CD4-positive, CD25-positive, alpha-beta regulatory T cell (primary cell): ENCODE measurements at regions not wholly inside any gene's neighbourhood (a gene's known extent, or its start where the extent isn't known, plus 50 kb on each side); places are given as distances from the start of the nearest gene placed in this dataset.

ENCODE experiments used
- ATAC-seq, 2 donors: fragments of 150-1000 bp; cut with Tn5 transposase; one replicate each; pipeline ENCODE4 v1.10.0; 2021; ENCODE audit warnings: low read depth in 2 of 2, moderate number of reproducible peaks in 2 of 2, moderate library complexity in 1 of 2
- DNase-seq, 3 donors: peaks; one replicate each; pipeline versions ENCODE4 v3.0.0 to v3.0.0-alpha.2; 2012 to 2022; ENCODE audit warnings: mixed read lengths in 1 of 3
- H3K27ac ChIP-seq: one replicate; pipeline ENCODE4 v1.7.0; 2013; ENCODE audit warnings: mild to moderate bottlenecking, low read length; ENCODE audit not compliant: insufficient read depth, poor library complexity, severe bottlenecking
- H3K27me3 ChIP-seq: one replicate; pipeline ENCODE4 v1.7.0; 2013; ENCODE audit warnings: low read length; ENCODE audit not compliant: control insufficient read depth, insufficient read depth
- H3K36me3 ChIP-seq: one replicate; pipeline ENCODE4 v1.7.0; 2013; ENCODE audit warnings: mild to moderate bottlenecking, low read length, moderate library complexity; ENCODE audit not compliant: control insufficient read depth, insufficient read depth
- H3K4me1 ChIP-seq: 2 replicates; pipeline ENCODE4 v1.7.0; 2013; ENCODE audit warnings: mild to moderate bottlenecking, low read length; ENCODE audit not compliant: insufficient read depth, control insufficient read depth, poor library complexity, severe bottlenecking
- H3K4me3 ChIP-seq: one replicate; pipeline ENCODE4 v1.7.0; 2013; ENCODE audit warnings: low read depth, mild to moderate bottlenecking, low read length, moderate library complexity
- H3K9me3 ChIP-seq, 2 experiments: 1 replicate in 1 of 2; 2 replicates in 1 of 2; pipeline ENCODE4 v1.7.0; 2013; ENCODE audit warnings: low read length in 2 of 2, mild to moderate bottlenecking in 1 of 2, moderate library complexity in 1 of 2; ENCODE audit not compliant: control insufficient read depth in 2 of 2
- H3K27ac Mint-ChIP-seq, 3 donors: one replicate each; pipeline ENCODE4 v1.8.0; 2020 to 2022; ENCODE audit warnings: mild to moderate bottlenecking in 3 of 3, mixed read lengths in 3 of 3, moderate library complexity in 2 of 3
- H3K27me3 Mint-ChIP-seq: one replicate; pipeline ENCODE4 v1.8.0; 2022; ENCODE audit warnings: mild to moderate bottlenecking, mixed read lengths
- H3K36me3 Mint-ChIP-seq: one replicate; pipeline ENCODE4 v1.8.0; 2020; ENCODE audit warnings: mixed read lengths
- H3K4me1 Mint-ChIP-seq, 4 donors: one replicate each; pipeline ENCODE4 v1.8.0; 2020 to 2022; ENCODE audit warnings: mixed read lengths in 4 of 4, mild to moderate bottlenecking in 1 of 4
- H3K4me3 Mint-ChIP-seq, 4 donors: one replicate each; pipeline ENCODE4 v1.8.0; 2020 to 2022; ENCODE audit warnings: mild to moderate bottlenecking in 4 of 4, mixed read lengths in 4 of 4, moderate library complexity in 3 of 4
- H3K9me3 Mint-ChIP-seq, 7 donors: one replicate each; pipeline ENCODE4 v1.8.0; 2020 to 2022; ENCODE audit warnings: mixed read lengths in 7 of 7, mild to moderate bottlenecking in 3 of 7, moderate library complexity in 2 of 7

DNA sequence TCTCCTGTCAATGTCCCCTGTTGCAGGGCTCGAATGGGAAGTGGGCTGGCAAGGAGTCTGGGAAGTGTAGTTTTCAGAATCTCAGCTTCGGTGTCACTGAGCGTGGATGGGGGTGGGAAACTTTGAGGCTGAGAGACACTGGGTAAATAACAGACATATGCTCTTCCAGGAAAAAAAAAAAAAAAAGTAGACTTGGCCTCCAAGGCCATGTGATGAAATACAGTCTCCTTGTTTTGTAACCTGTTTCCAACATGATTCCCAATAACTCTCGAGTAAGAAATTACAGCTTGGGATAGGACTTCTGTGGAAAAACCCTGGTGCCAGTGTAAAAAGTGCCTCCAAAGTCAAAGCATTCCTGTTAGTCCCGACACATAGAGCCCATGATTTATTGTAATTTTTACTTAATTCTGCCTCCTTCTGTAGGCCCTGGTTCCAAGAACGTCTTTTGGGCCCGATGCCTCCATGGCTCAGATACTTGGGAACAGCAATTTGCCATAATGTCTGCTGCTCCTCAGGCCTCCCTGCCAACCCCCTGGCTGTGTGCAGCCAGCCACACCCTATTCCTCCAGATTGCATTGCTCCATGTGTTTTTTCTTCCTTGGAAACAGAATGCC is 119.5 kb upstream of the TNC start:
- ATAC-seq (no peak), DNase-seq (no peak)
- no peaks in the 10 kb centered on the region for H3K27me3 Mint-ChIP-seq
- H3K4me1 Mint-ChIP-seq = no peaks in the 10 kb centered on the region
- Histone ChIP-seq H3K4me1 (no peaks in the 10 kb centered on the region), H3K4me3 (no peak overlapping the region), H3K27me3 (no peaks in the 10 kb centered on the region), H3K36me3 (no peaks in the 10 kb centered on the region), H3K27ac (no peak overlapping the region), H3K9me3 (no peaks in the 10 kb centered on the region)
- no peak overlapping the region for H3K4me3 Mint-ChIP-seq
- peaks cover 0 to 2% (median 0%) of the 10 kb centered on the region in 7 donors for H3K9me3 Mint-ChIP-seq
- no peak overlapping the region for H3K27ac Mint-ChIP-seq
- no peaks in the 10 kb centered on the region for H3K36me3 Mint-ChIP-seq

- no peaks in the 10 kb centered on the region for H3K4me1 ChIP-seq
- no peak for DNase-seq
- no peaks in the 10 kb centered on the region for H3K27me3 Mint-ChIP-seq
- H3K4me1 Mint-ChIP-seq = no peaks in the 10 kb centered on the region
- H3K27ac ChIP-seq = no peak overlapping the region
- peaks cover 0 to 2% (median 0%) of the 10 kb centered on the region in 7 donors for H3K9me3 Mint-ChIP-seq
- H3K27me3 ChIP-seq = no peaks in the 10 kb centered on the region
- H3K9me3 ChIP-seq = no peaks in the 10 kb centered on the region
- H3K4me3 Mint-ChIP-seq = no peak overlapping the region
- H3K36me3 ChIP-seq = no peaks in the 10 kb centered on the region
- no peak overlapping the region for H3K27ac Mint-ChIP-seq
- H3K36me3 Mint-ChIP-seq = no peaks in the 10 kb centered on the region
- ATAC-seq = no peak
- H3K4me3 ChIP-seq = no peak overlapping the region
Observed at GRCh38 chr9:115240676-115241075, 122.7 kb upstream of the TNC start.

- DNase-seq = no peak
- no peaks in the 10 kb centered on the region for H3K36me3 Mint-ChIP-seq
- no peak overlapping the region for H3K27ac ChIP-seq
- no peaks in the 10 kb centered on the region for H3K9me3 ChIP-seq
- ATAC-seq = no peak
- no peaks in the 10 kb centered on the region for H3K4me1 ChIP-seq
- no peaks in the 10 kb centered on the region for H3K4me1 Mint-ChIP-seq
- H3K4me3 ChIP-seq = no peak overlapping the region
- no peaks in the 10 kb centered on the region for H3K27me3 ChIP-seq
- H3K27ac Mint-ChIP-seq = no peak overlapping the region
- peaks cover 0 to 2% (median 0%) of the 10 kb centered on the region in 7 donors for H3K9me3 Mint-ChIP-seq
- no peak overlapping the region for H3K4me3 Mint-ChIP-seq
- H3K36me3 ChIP-seq = no peaks in the 10 kb centered on the region
- no peaks in the 10 kb centered on the region for H3K27me3 Mint-ChIP-seq
Observed at GRCh38 chr9:115241641-115242040, 123.7 kb upstream of the TNC start.

DNA sequence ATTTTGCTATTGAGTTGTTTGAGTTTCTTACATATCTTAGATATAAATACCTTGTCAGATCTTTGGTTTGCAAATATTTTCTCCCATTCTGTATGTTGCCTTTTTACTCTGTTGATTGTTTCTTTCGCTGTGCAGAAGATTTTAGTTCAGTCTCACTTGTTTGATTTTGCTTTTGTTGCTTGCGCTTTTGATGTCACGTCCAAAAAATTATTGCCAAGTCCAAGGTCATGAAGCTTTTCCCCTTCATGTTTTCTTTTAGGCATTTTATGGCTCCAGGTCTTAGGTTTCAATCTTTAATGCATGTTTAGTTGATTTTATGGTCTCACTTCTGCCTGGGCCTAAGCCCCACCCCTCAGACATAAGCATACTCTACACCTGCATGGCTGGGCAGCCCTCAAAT is 131.5 kb upstream of the TNC start:
- Mint-ChIP-seq H3K9me3 (peaks cover 0 to 3% (median 0%) of the 10 kb centered on the region in 7 donors), H3K36me3 (no peaks in the 10 kb centered on the region), H3K4me1 (no peaks in the 10 kb centered on the region), H3K4me3 (no peak overlapping the region), H3K27ac (no peak overlapping the region), H3K27me3 (peaks cover 5% of the 10 kb centered on the region)
- DNase-seq (no peak), ATAC-seq (no peak)
- Histone ChIP-seq H3K27me3 (no peaks in the 10 kb centered on the region), H3K4me3 (no peak overlapping the region), H3K9me3 (no peaks in the 10 kb centered on the region), H3K36me3 (no peaks in the 10 kb centered on the region), H3K4me1 (no peaks in the 10 kb centered on the region), H3K27ac (no peak overlapping the region)

DNA sequence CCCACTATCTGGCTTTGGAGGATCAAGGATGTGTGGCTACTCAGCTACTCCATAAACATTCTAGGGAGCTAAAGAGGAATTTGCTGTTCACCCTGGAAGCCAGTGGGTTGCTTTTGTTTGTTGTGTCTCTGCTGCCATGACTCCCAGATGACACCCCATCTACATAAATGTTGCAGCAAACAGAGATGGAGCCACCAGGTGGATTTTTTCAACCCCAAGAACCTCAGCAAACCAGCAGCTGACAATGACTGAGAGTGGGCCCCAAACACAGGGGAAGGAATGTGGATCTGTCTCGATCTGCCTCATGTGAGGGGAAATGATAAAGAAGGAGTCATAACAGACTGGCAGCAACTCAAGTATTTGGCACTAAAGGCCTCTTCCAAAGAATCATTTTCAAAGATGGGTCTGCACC is 132.7 kb upstream of the TNC start:
- H3K9me3 Mint-ChIP-seq = peaks cover 0 to 3% (median 0%) of the 10 kb centered on the region in 7 donors
- Histone ChIP-seq H3K9me3 (no peaks in the 10 kb centered on the region), H3K4me1 (no peaks in the 10 kb centered on the region), H3K27ac (no peak overlapping the region), H3K27me3 (no peaks in the 10 kb centered on the region), H3K36me3 (no peaks in the 10 kb centered on the region), H3K4me3 (no peak overlapping the region)
- peaks cover 5% of the 10 kb centered on the region for H3K27me3 Mint-ChIP-seq
- H3K4me1 Mint-ChIP-seq = no peaks in the 10 kb centered on the region
- H3K4me3 Mint-ChIP-seq = no peak overlapping the region
- no peaks in the 10 kb centered on the region for H3K36me3 Mint-ChIP-seq
- no peak for DNase-seq
- H3K27ac Mint-ChIP-seq = no peak overlapping the region
- ATAC-seq = no peak

DNA sequence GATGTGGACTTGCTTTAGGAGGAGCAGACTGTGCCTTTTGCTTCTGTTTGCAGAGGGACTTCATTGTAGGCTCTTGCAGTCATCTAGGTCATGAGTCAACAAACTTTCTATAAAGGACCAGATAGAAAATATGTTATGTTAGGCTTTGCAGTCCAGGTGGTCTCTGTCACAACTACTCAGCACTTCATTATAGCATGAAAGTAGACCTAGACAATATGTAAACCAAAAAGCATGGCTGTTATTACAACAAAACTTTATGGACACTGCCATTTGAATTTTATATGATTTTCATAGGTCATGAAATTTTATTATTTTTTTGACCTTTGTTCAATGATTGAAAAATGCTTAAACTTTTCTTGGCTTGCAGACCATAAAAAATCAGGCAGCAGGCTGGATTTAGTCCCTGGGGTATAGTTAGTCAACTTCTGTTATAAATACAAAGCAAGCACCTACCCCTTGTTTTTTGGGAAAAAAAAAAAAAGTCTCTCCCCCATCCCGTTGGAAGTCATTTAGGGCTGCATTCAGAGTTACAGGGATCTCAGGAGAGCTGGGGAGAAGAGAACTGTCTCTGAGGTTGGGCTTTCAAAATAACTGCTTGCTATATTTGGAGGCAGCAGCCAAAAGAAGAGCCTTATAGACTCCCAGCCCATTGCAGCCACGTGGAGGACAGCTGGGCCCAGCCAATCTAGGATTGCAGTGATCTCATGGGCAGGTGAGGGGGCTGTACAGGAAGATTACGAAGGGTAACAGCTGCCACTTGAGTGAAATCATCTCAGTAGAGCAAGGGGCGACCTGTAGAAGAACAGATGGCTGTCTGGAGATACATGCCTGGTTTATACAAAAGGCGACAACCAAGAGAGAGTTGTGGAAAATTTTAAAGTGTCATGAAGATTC is 136.6 kb upstream of the TNC start:
- ATAC-seq = no peak
- no peaks in the 10 kb centered on the region for H3K36me3 ChIP-seq
- Mint-ChIP-seq H3K4me3 (no peak overlapping the region), H3K27me3 (peaks cover 5% of the 10 kb centered on the region), H3K4me1 (no peaks in the 10 kb centered on the region), H3K36me3 (no peaks in the 10 kb centered on the region), H3K9me3 (peaks cover 0 to 3% (median 0%) of the 10 kb centered on the region in 7 donors), H3K27ac (no peak overlapping the region)
- DNase-seq = no peak
- H3K4me1 ChIP-seq = no peaks in the 10 kb centered on the region
- H3K27me3 ChIP-seq = no peaks in the 10 kb centered on the region
- H3K4me3 ChIP-seq = no peak overlapping the region
- no peaks in the 10 kb centered on the region for H3K9me3 ChIP-seq
- no peak overlapping the region for H3K27ac ChIP-seq

- Histone ChIP-seq H3K4me1 (no peaks in the 10 kb centered on the region), H3K36me3 (no peaks in the 10 kb centered on the region), H3K9me3 (no peaks in the 10 kb centered on the region), H3K27me3 (no peaks in the 10 kb centered on the region), H3K4me3 (no peak overlapping the region), H3K27ac (no peak overlapping the region)
- H3K27me3 Mint-ChIP-seq = no peaks in the 10 kb centered on the region
- no peak for DNase-seq
- no peak for ATAC-seq
- peaks cover 0 to 2% (median 0%) of the 10 kb centered on the region in 7 donors for H3K9me3 Mint-ChIP-seq
- H3K4me3 Mint-ChIP-seq = no peak overlapping the region
- H3K27ac Mint-ChIP-seq = no peak overlapping the region
- no peaks in the 10 kb centered on the region for H3K4me1 Mint-ChIP-seq
- H3K36me3 Mint-ChIP-seq = no peaks in the 10 kb centered on the region
Observed at GRCh38 chr9:115261656-115262081, 143.7 kb upstream of the TNC start.

- H3K4me1 Mint-ChIP-seq = no peaks in the 10 kb centered on the region
- Histone ChIP-seq H3K4me3 (no peak overlapping the region), H3K27ac (no peak overlapping the region), H3K4me1 (no peaks in the 10 kb centered on the region), H3K9me3 (no peaks in the 10 kb centered on the region), H3K36me3 (no peaks in the 10 kb centered on the region), H3K27me3 (no peaks in the 10 kb centered on the region)
- no peak for DNase-seq
- no peak for ATAC-seq
- no peaks in the 10 kb centered on the region for H3K27me3 Mint-ChIP-seq
- H3K4me3 Mint-ChIP-seq = no peak overlapping the region
- H3K9me3 Mint-ChIP-seq = peaks cover 0 to 2% (median 0%) of the 10 kb centered on the region in 7 donors
- H3K36me3 Mint-ChIP-seq = no peaks in the 10 kb centered on the region
- no peak overlapping the region for H3K27ac Mint-ChIP-seq
Observed at GRCh38 chr9:115262477-115262876, 144.5 kb upstream of the TNC start.
